ENCODE measurements at regions not wholly inside any gene's neighbourhood (a gene's known extent, or its start where the extent isn't known, plus 50 kb on each side); places are given as distances from the start of the nearest gene placed in this dataset.
"Not testable (repeated sequence)": the region's sequence is repeated elsewhere in the genome, so short reads cannot be mapped to it uniquely, and the experiment has no call there.

DNA sequence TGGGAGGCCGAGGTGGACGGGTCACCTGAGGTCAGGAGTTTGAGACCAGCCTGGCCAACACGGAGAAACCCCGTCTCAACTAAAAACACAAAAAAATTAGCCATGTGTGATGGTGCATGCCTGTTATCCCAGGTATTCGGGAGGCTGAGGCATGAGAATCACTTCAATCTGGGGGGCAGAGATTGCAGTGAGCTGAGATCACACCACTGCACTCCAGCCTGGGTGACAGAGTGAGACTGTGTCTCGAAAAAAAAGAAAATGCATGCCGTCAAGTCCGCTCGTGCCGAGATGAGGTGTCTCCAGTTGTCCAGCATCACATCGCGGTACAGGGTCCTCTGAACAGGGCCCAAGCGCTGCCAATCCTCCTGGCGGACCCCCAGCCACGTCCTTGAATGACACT is 71.2 kb upstream of the GOLGA6L6 start:
- TF ChIP-seq, protein P1, sequence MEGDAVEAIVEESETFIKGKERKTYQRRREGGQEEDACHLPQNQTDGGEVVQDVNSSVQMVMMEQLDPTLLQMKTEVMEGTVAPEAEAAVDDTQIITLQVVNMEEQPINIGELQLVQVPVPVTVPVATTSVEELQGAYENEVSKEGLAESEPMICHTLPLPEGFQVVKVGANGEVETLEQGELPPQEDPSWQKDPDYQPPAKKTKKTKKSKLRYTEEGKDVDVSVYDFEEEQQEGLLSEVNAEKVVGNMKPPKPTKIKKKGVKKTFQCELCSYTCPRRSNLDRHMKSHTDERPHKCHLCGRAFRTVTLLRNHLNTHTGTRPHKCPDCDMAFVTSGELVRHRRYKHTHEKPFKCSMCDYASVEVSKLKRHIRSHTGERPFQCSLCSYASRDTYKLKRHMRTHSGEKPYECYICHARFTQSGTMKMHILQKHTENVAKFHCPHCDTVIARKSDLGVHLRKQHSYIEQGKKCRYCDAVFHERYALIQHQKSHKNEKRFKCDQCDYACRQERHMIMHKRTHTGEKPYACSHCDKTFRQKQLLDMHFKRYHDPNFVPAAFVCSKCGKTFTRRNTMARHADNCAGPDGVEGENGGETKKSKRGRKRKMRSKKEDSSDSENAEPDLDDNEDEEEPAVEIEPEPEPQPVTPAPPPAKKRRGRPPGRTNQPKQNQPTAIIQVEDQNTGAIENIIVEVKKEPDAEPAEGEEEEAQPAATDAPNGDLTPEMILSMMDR (IDR thresholded peaks at IDR 0.05; ENCODE audit: control extremely low read depth in 1 of 3, insufficient read depth in 1 of 3, low read depth in 1 of 3, low read length in 3 of 3): not testable (repeated sequence)
- not testable (repeated sequence) for TF ChIP-seq YY1 (IDR thresholded peaks at IDR 0.05; ENCODE audit: low read depth, low read length); BRCA1 (IDR thresholded peaks at IDR 0.05; ENCODE audit: low read depth, low read length); CEBPB (IDR thresholded peaks at IDR 0.05; ENCODE audit: low read depth, low read length); RAD21 (IDR thresholded peaks at IDR 0.05 in 1 of 2, conservative IDR thresholded peaks at IDR 0.05 in 1 of 2; ENCODE audit: low read depth in 2 of 2, low read length in 2 of 2); POLR2AphosphoS5 (IDR thresholded peaks at IDR 0.05; ENCODE audit: low read depth, low read length); POLR2A (IDR thresholded peaks at IDR 0.05; ENCODE audit: control extremely low read depth in 1 of 2, low read depth in 2 of 2, low read length in 2 of 2); RNF2 (IDR thresholded peaks at IDR 0.05; ENCODE audit: borderline replicate concordance, low read depth, low read length, missing control alignments, poor library complexity, severe bottlenecking)
- TF ChIP-seq, protein P2, sequence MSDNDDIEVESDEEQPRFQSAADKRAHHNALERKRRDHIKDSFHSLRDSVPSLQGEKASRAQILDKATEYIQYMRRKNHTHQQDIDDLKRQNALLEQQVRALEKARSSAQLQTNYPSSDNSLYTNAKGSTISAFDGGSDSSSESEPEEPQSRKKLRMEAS (IDR thresholded peaks at IDR 0.05): not testable (repeated sequence)

Data from H1 (cell line).